Mesendoderm (in vitro differentiated cells): ENCODE measurements at regions not wholly inside any gene's neighbourhood (a gene's known extent, or its start where the extent isn't known, plus 50 kb on each side); places are given as distances from the start of the nearest gene placed in this dataset.

ENCODE experiments used
- DNase-seq: peaks from one replicate; pipeline ENCODE4 v3.0.0; 2013
- H2AK5ac ChIP-seq: 2 replicates; pipeline ENCODE4 v1.6.1; 2013; ENCODE audit warnings: low read length, inconsistent platforms
- H2BK120ac ChIP-seq: 2 replicates; pipeline ENCODE4 v1.6.1; 2013; ENCODE audit warnings: low read depth, mild to moderate bottlenecking, low read length, moderate library complexity, mixed read lengths
- H2BK15ac ChIP-seq: replicated peaks from 2 replicates; pipeline ENCODE4 v1.6.1; 2013; ENCODE audit warnings: low read depth, mild to moderate bottlenecking, moderate library complexity
- H2BK5ac ChIP-seq: 2 replicates; pipeline ENCODE4 v1.6.1; 2013; ENCODE audit warnings: low read length, inconsistent platforms
- H3K18ac ChIP-seq: 2 replicates; pipeline ENCODE4 v1.6.1; 2013; ENCODE audit warnings: mild to moderate bottlenecking, low read length, mixed read lengths
- H3K23ac ChIP-seq: one replicate; pipeline ENCODE4 v1.6.1; 2013; ENCODE audit warnings: low read length
- H3K27ac ChIP-seq: 2 replicates; pipeline ENCODE4 v1.5.1; 2013; ENCODE audit warnings: low read depth, mild to moderate bottlenecking, inconsistent platforms, low read length, moderate library complexity
- H3K27me3 ChIP-seq: 2 replicates; pipeline ENCODE4 v1.6.1; 2013; ENCODE audit warnings: low read length, control low read depth, mild to moderate bottlenecking, inconsistent platforms; ENCODE audit not compliant: insufficient read depth, poor library complexity
- H3K36me3 ChIP-seq: 2 replicates; pipeline ENCODE4 v1.6.1; 2013; ENCODE audit warnings: low read length, inconsistent platforms; ENCODE audit not compliant: control insufficient read depth, insufficient read depth
- H3K4ac ChIP-seq: one replicate; pipeline ENCODE4 v1.6.1; 2013; ENCODE audit warnings: low read depth, mild to moderate bottlenecking, low read length, moderate library complexity
- H3K4me1 ChIP-seq: 2 replicates; pipeline ENCODE4 v1.6.1; 2013; ENCODE audit warnings: low read depth, low read length, inconsistent platforms; ENCODE audit not compliant: control insufficient read depth
- H3K4me2 ChIP-seq: 2 replicates; pipeline ENCODE4 v1.6.1; 2013; ENCODE audit warnings: low read length
- H3K4me3 ChIP-seq: 2 replicates; pipeline ENCODE4 v1.5.1; 2013; ENCODE audit warnings: mild to moderate bottlenecking, low read length
- H3K56ac ChIP-seq: one replicate; pipeline ENCODE4 v1.6.1; 2013; ENCODE audit warnings: low read length
- H3K79me1 ChIP-seq: 2 replicates; pipeline ENCODE4 v1.6.1; 2013; ENCODE audit warnings: low read length, inconsistent platforms
- H3K79me2 ChIP-seq: 2 replicates; pipeline ENCODE4 v1.6.1; 2013; ENCODE audit warnings: mild to moderate bottlenecking, low read length; ENCODE audit not compliant: control insufficient read depth, insufficient read depth
- H3K9ac ChIP-seq: 2 replicates; pipeline ENCODE4 v1.6.1; 2013; ENCODE audit warnings: low read length, inconsistent platforms
- H4K5ac ChIP-seq: one replicate; pipeline ENCODE4 v1.6.1; 2013; ENCODE audit warnings: low read length
- H4K8ac ChIP-seq: one replicate; pipeline ENCODE4 v1.6.1; 2013; ENCODE audit warnings: low read depth, mild to moderate bottlenecking, control low read depth, low read length, moderate library complexity
- WGBS: extraction: QIAGEN DNeasy Blood & Tissue Kit; methylation state at CpG from one replicate; pipeline ENCODE4 v1.1.7; 2013; ENCODE audit warnings: low lambda C conversion rate, missing lambda C conversion rate; ENCODE audit not compliant: insufficient coverage; ENCODE audit errors: extremely low coverage; 5-methylcytosine and 5-hydroxymethylcytosine counted together

DNA sequence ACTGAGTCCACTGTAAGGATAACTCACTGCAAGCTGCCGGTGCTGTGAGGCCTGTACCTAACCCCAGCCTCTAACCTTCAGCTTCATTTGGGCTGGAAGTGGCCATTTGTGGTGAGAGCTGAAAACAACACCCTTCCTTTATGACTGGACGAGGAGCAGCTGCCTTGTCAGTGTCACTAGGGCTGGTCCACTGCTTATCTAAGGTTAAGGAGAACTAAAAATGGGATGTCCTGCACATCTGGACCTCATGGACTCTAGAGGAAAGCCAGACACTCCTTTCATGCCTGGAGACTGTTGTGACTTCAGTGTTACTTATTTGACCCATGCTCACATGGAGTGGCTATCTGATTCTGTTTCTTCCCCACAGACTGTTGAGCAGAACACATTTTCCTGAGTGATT is 139.9 kb downstream of the ZNF518B start:
- Histone ChIP-seq H3K4me1 (no peaks in the 10 kb centered on the region), H3K9ac (no peak overlapping the region), H2AK5ac (no peak overlapping the region), H3K27ac (no peak overlapping the region), H3K4ac (no peak overlapping the region), H3K18ac (no peak overlapping the region), H3K4me3 (no peak overlapping the region), H3K4me2 (no peak overlapping the region), H3K79me2 (no peaks in the 10 kb centered on the region), H3K36me3 (no peaks in the 10 kb centered on the region), H3K56ac (no peak overlapping the region), H2BK120ac (no peak overlapping the region), H3K27me3 (no peaks in the 10 kb centered on the region), H2BK5ac (no peak overlapping the region), H3K23ac (no peak overlapping the region), H3K79me1 (no peaks in the 10 kb centered on the region), H4K8ac (no peak overlapping the region), H4K5ac (no peak overlapping the region), H2BK15ac (no peak overlapping the region)
- WGBS, result no CpG with 5 or more reads among the region's 2 CpGs
- DNase-seq, result no peak

DNA sequence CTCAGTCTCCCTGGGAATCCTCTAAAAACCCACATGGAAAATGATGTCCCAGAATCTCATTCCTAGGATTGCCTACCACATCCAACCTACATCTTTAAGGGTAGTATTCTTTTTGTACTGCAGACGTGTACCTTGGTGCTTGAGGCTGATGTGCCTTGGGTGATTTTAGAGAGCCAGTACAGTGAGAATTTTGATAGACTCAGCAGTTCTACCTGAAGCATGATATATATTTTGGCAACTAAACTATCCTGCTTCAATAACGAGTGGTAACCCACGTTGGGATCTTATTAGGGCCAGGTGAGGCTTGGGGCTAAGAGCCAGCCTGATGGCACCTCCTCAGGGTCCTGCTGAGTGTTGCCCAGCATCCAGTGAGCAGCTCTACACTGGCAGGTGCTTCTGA is 140.4 kb downstream of the ZNF518B start:
- no peak overlapping the region for H3K27ac ChIP-seq
- no peaks in the 10 kb centered on the region for H3K36me3 ChIP-seq
- no peak overlapping the region for H3K4me3 ChIP-seq
- DNase-seq, result no peak
- H2BK120ac ChIP-seq, result no peak overlapping the region
- no peak overlapping the region for H2AK5ac ChIP-seq
- no peak overlapping the region for H3K23ac ChIP-seq
- H2BK15ac ChIP-seq, result no peak overlapping the region
- H3K4me1 ChIP-seq, result no peaks in the 10 kb centered on the region
- no peak overlapping the region for H3K9ac ChIP-seq
- H3K79me2 ChIP-seq, result no peaks in the 10 kb centered on the region
- no CpG with 5 or more reads among the region's 3 CpGs for WGBS
- H2BK5ac ChIP-seq, result no peak overlapping the region
- no peak overlapping the region for H4K8ac ChIP-seq
- no peak overlapping the region for H3K56ac ChIP-seq
- no peak overlapping the region for H3K18ac ChIP-seq
- no peaks in the 10 kb centered on the region for H3K27me3 ChIP-seq
- H3K4me2 ChIP-seq, result no peak overlapping the region
- H4K5ac ChIP-seq, result no peak overlapping the region
- H3K4ac ChIP-seq, result no peak overlapping the region
- no peaks in the 10 kb centered on the region for H3K79me1 ChIP-seq

DNA sequence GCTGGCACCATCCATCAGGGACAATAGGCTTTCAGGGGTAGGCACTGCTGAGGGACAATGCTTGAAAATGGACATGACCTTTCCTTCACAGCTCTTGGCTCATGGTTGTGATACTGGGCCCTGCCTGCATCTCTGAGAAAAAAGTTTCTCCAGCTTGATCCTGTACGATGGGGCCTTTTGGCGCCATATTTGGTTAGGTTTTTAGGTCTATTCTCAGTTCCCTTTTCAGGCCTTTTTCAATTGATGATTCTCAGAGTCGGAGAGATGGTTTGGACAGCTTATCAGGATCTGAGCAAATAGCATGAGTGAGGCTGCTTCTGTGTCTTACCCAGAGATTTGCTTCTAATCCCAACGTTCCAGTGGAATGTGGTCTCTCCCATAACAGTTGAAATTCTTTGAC is 141.6 kb downstream of the ZNF518B start:
- Histone ChIP-seq H2AK5ac (no peak overlapping the region), H3K23ac (no peak overlapping the region), H3K4me2 (no peak overlapping the region), H4K8ac (no peak overlapping the region), H2BK15ac (no peak overlapping the region), H3K4me3 (no peak overlapping the region), H2BK120ac (no peak overlapping the region), H3K9ac (no peak overlapping the region), H3K79me2 (no peaks in the 10 kb centered on the region), H3K18ac (no peak overlapping the region), H3K4me1 (no peaks in the 10 kb centered on the region), H3K4ac (no peak overlapping the region), H2BK5ac (no peak overlapping the region), H3K56ac (no peak overlapping the region), H4K5ac (no peak overlapping the region), H3K36me3 (no peaks in the 10 kb centered on the region), H3K27ac (no peak overlapping the region), H3K79me1 (no peaks in the 10 kb centered on the region), H3K27me3 (no peaks in the 10 kb centered on the region)
- no peak for DNase-seq
- WGBS, result no CpG with 5 or more reads among the region's 4 CpGs

DNA sequence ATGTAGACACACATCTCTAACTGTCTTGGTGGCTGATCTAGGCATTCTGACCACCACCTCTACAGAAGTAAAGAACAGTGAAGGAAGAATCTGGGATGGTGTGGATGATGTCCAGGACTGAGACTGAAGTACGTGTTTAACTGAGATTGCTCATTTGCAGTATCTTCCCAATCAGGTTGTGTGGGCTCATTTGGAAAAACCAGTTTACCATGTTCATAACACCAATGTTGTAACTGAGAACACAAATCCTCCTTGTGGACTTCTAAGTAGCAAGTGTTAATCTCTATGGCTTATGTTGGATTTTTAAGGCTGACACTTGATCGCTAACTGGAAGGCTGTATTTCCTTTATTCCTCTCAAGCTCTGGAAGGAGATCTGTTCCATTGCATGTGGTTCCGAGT is 144.7 kb downstream of the ZNF518B start:
- H3K36me3 ChIP-seq, result no peaks in the 10 kb centered on the region
- H3K23ac ChIP-seq, result no peak overlapping the region
- H3K4me1 ChIP-seq, result no peaks in the 10 kb centered on the region
- no peaks in the 10 kb centered on the region for H3K27me3 ChIP-seq
- H3K79me1 ChIP-seq, result no peaks in the 10 kb centered on the region
- H4K8ac ChIP-seq, result no peak overlapping the region
- H2AK5ac ChIP-seq, result no peak overlapping the region
- H2BK120ac ChIP-seq, result no peak overlapping the region
- H3K4ac ChIP-seq, result no peak overlapping the region
- H2BK5ac ChIP-seq, result no peak overlapping the region
- DNase-seq, result no peak
- no peak overlapping the region for H3K18ac ChIP-seq
- H3K79me2 ChIP-seq, result no peaks in the 10 kb centered on the region
- H3K9ac ChIP-seq, result no peak overlapping the region
- no peak overlapping the region for H4K5ac ChIP-seq
- no CpG with 5 or more reads among the region's 3 CpGs for WGBS
- H3K27ac ChIP-seq, result no peak overlapping the region
- no peak overlapping the region for H2BK15ac ChIP-seq
- H3K4me2 ChIP-seq, result no peak overlapping the region
- no peak overlapping the region for H3K56ac ChIP-seq
- H3K4me3 ChIP-seq, result no peak overlapping the region

DNA sequence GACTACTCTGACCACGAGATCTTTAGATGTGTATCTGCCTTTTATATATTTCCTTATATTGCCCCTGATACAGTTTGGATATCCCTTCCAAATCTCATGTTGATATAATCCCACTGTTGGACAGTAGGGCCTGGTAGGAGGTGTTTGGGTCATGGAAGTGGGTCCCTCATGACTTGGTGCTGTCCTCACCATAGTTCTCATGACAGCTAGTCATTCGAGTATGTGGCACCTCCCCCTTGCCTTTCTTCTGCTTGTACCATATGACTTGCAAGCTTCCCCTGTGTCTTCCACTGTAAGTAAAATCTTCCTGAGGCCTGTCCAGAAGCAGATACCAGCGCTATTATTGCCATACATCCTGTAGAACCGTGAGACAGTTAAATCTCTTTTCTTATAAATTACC is 145.3 kb downstream of the ZNF518B start:
- Histone ChIP-seq H3K79me1 (no peaks in the 10 kb centered on the region), H2BK15ac (no peak overlapping the region), H3K56ac (no peak overlapping the region), H3K4me3 (no peak overlapping the region), H4K8ac (no peak overlapping the region), H3K23ac (no peak overlapping the region), H3K4ac (no peak overlapping the region), H3K27me3 (no peaks in the 10 kb centered on the region), H2BK5ac (no peak overlapping the region), H3K18ac (no peak overlapping the region), H4K5ac (no peak overlapping the region), H3K27ac (no peak overlapping the region), H3K36me3 (no peaks in the 10 kb centered on the region), H3K4me2 (no peak overlapping the region), H2AK5ac (no peak overlapping the region), H3K9ac (no peak overlapping the region), H3K4me1 (no peaks in the 10 kb centered on the region), H2BK120ac (no peak overlapping the region), H3K79me2 (no peaks in the 10 kb centered on the region)
- no CpG with 5 or more reads among the region's 4 CpGs for WGBS
- no peak for DNase-seq

DNA sequence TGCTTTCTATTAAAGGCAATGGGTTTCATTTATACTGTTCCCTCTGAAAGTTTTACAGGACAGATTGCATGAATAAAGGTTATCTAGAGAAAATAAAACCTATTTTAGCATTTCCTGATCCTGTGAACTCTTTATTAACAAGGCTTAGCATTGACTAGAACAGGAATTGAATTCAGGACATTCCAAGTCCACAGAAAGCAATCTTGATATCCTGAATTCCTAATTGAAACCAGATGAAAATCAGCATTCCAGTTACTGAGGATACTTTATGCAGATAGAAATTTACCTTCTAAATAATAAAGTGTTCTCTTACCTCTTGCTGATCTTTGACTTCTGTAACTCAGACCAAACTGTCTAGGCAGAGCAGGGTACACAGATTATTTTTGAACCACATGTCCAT is 151.4 kb downstream of the ZNF518B start:
- Histone ChIP-seq H3K56ac (no peak overlapping the region), H3K79me2 (no peaks in the 10 kb centered on the region), H3K4ac (no peak overlapping the region), H4K5ac (no peak overlapping the region), H3K9ac (no peak overlapping the region), H3K4me3 (no peak overlapping the region), H2BK5ac (no peak overlapping the region), H3K27ac (no peak overlapping the region), H3K4me2 (no peak overlapping the region), H3K27me3 (no peaks in the 10 kb centered on the region), H2AK5ac (no peak overlapping the region), H2BK120ac (no peak overlapping the region), H3K23ac (no peak overlapping the region), H3K79me1 (no peaks in the 10 kb centered on the region), H3K36me3 (no peaks in the 10 kb centered on the region), H2BK15ac (no peak overlapping the region), H3K4me1 (no peaks in the 10 kb centered on the region), H4K8ac (no peak overlapping the region), H3K18ac (no peak overlapping the region)
- no peak for DNase-seq
